GM19438 (cell line): ENCODE measurements at regions not wholly inside any gene's neighbourhood (a gene's known extent, or its start where the extent isn't known, plus 50 kb on each side); places are given as distances from the start of the nearest gene placed in this dataset.

ENCODE experiments used
- ATAC-seq: cut with Tn5 transposase; IDR thresholded peaks from one replicate; pipeline ENCODE4 v1.9.1; 2021; ENCODE audit warnings: low read depth; ENCODE audit not compliant: unreplicated experiment

GRCh38 chr5:56359809-56360685 is 126.9 kb upstream of the ANKRD55 start:
- ATAC-seq: no peak

GRCh38 chr5:56358703-56359681 is 125.9 kb upstream of the ANKRD55 start:
- no peak for ATAC-seq

- no peak for ATAC-seq
These were observed 124.9 kb upstream of the ANKRD55 start for GRCh38 chr5:56358046-56358445.

- no peak for ATAC-seq
These were observed 124.3 kb upstream of the ANKRD55 start for GRCh38 chr5:56357426-56357825.

- no peak for ATAC-seq
These were observed 123.7 kb upstream of the ANKRD55 start for GRCh38 chr5:56356836-56357160.

GRCh38 chr5:56356121-56356835 is 123.1 kb upstream of the ANKRD55 start:
- ATAC-seq: no peak

GRCh38 chr5:56354836-56355235 is 121.7 kb upstream of the ANKRD55 start:
- no peak for ATAC-seq

GRCh38 chr5:56352808-56353590 is 119.9 kb upstream of the ANKRD55 start:
- ATAC-seq: no peak

GRCh38 chr5:56350597-56351170 is 117.6 kb upstream of the ANKRD55 start:
- ATAC-seq: no peak

- ATAC-seq: no peak
These were observed 117.0 kb upstream of the ANKRD55 start for GRCh38 chr5:56350011-56350596.

GRCh38 chr5:56349461-56349860 is 116.3 kb upstream of the ANKRD55 start:
- no peak for ATAC-seq

- ATAC-seq: no peak
These were observed 113.8 kb upstream of the ANKRD55 start for GRCh38 chr5:56346741-56347535.

GRCh38 chr5:56346044-56346710 is 113.0 kb upstream of the ANKRD55 start:
- no peak for ATAC-seq

- ATAC-seq: no peak
These were observed 112.2 kb upstream of the ANKRD55 start for GRCh38 chr5:56345352-56345751.

- no peak for ATAC-seq
These were observed 111.5 kb upstream of the ANKRD55 start for GRCh38 chr5:56344594-56344993.

GRCh38 chr5:56343988-56344387 is 110.9 kb upstream of the ANKRD55 start:
- no peak for ATAC-seq

- no peak for ATAC-seq
These were observed 109.5 kb upstream of the ANKRD55 start for GRCh38 chr5:56342616-56343015.
